HCT116 (cell line): ENCODE measurements at regions not wholly inside any gene's neighbourhood (a gene's known extent, or its start where the extent isn't known, plus 50 kb on each side); places are given as distances from the start of the nearest gene placed in this dataset.

ENCODE experiments used
- ATAC-seq: fragments of 200-7000 bp; cut with Tn5 transposase; 2 replicates; pipeline ENCODE4 v1.9.1; 2020; ENCODE audit warnings: mild to moderate bottlenecking, moderate library complexity
- BruUV-seq: library from RNA; stranded (reverse); fragments of 400-500 nt; replicated peaks from 2 replicates; lab custom pipeline; 2021; lab: Mats Ljungman, UMichigan
- CTCF ChIA-PET: fragments of 300-600 bp; sonication (Branson Sonifier 250); formaldehyde crosslinking; loops from one replicate; lab custom pipeline; 2021; ENCODE audit warnings: antibody characterized with exemption; lab: Charles Lee
- POLR2A ChIA-PET: fragments of 300-600, 350-600 bp; sonication (Branson Sonifier 250); formaldehyde crosslinking; loops from one replicate; lab custom pipeline; 2021; ENCODE audit warnings: antibody characterized with exemption; lab: Charles Lee
- RAD21 ChIA-PET, 2 experiments: fragments of 300-600 bp; sonication (Branson Sonifier 250); formaldehyde crosslinking; loops; one replicate each; lab custom pipeline; 2023; ENCODE audit warnings: low total read pairs in 2 of 2; ENCODE audit not compliant: uncharacterized antibody in 2 of 2, unreplicated experiment in 2 of 2, low non-redundant PET in 1 of 2; lab: Charles Lee
- DNase-seq: peaks from one replicate; pipeline ENCODE4 v3.0.0-alpha.2; 2010; ENCODE audit warnings: low read depth, low spot score
- H2AFZ ChIP-seq: fragments of 200-600 bp; shearing (Covaris generic), sonication (generic); 2 replicates; pipeline ENCODE4 v1.6.1; 2017; ENCODE audit warnings: low read depth, mixed run types, mixed read lengths, antibody characterized with exemption, low read length; ENCODE audit not compliant: poor library complexity, severe bottlenecking
- H3K27ac ChIP-seq: 2 replicates; pipeline ENCODE4 v1.5.1; 2012; ENCODE audit warnings: low read depth, low read length
- H3K27me3 ChIP-seq: fragments of 200-600 bp; sonication (generic); 2 replicates; pipeline ENCODE4 v1.6.1; 2016; ENCODE audit warnings: mixed run types, low read length, mixed read lengths; ENCODE audit not compliant: insufficient read depth
- H3K36me3 ChIP-seq, 2 experiments: fragments of 200-500 bp in 1 of 2; fragments of 200-600 bp in 1 of 2; sonication (Bioruptor generic) in 1 of 2; sonication (generic) in 1 of 2; 2 replicates each; pipeline versions ENCODE4 v1.5.1 to v1.6.1; 2014 to 2016; ENCODE audit warnings: low read length in 2 of 2, inconsistent platforms in 1 of 2, mixed read lengths in 1 of 2, mixed run types in 1 of 2; ENCODE audit not compliant: insufficient read depth in 2 of 2, control insufficient read depth in 1 of 2
- H3K4me1 ChIP-seq, 2 experiments: fragments of 200-600 bp in 1 of 2; sonication (generic) in 1 of 2; 2 replicates each; pipeline versions ENCODE4 v1.5.1 to v1.6.1; 2012 to 2017; ENCODE audit warnings: low read length in 2 of 2, inconsistent platforms in 1 of 2, mild to moderate bottlenecking in 1 of 2, mixed read lengths in 1 of 2, mixed run types in 1 of 2, moderate library complexity in 1 of 2; ENCODE audit not compliant: insufficient read depth in 2 of 2, control insufficient read depth in 1 of 2
- H3K4me2 ChIP-seq: fragments of 200-600 bp; sonication (generic); 2 replicates; pipeline ENCODE4 v1.6.1; 2017; ENCODE audit warnings: mixed run types, low read length, mixed read lengths
- H3K4me3 ChIP-seq, 2 experiments: fragments of 200-600 bp in 1 of 2; sonication (generic) in 1 of 2; replicated peaks in 1 of 2; 2 replicates each; pipeline ENCODE4 v1.5.1; 2011 to 2016; ENCODE audit warnings: low read length in 2 of 2, control low read depth in 1 of 2, low read depth in 1 of 2, mild to moderate bottlenecking in 1 of 2, mixed read lengths in 1 of 2, mixed run types in 1 of 2
- H3K79me2 ChIP-seq: fragments of 200-600 bp; sonication (generic); 2 replicates; pipeline ENCODE4 v1.6.1; 2017; ENCODE audit warnings: mild to moderate bottlenecking, mixed run types, low read length, moderate library complexity, mixed read lengths; ENCODE audit not compliant: insufficient read depth
- H3K9ac ChIP-seq: fragments of 200-600 bp; sonication (generic); 2 replicates; pipeline ENCODE4 v1.6.1; 2016; ENCODE audit warnings: low read length, mixed read lengths
- H3K9me2 ChIP-seq: fragments of 200-600 bp; sonication (generic), shearing (Covaris generic); 2 replicates; pipeline ENCODE4 v1.6.1; 2017; ENCODE audit warnings: mixed run types, mild to moderate bottlenecking, moderate library complexity; ENCODE audit not compliant: insufficient read depth
- H3K9me3 ChIP-seq, 2 experiments: fragments of 200-500 bp in 1 of 2; fragments of 200-600 bp in 1 of 2; sonication (Bioruptor generic) in 1 of 2; sonication (generic) in 1 of 2; 2 replicates each; pipeline ENCODE4 v1.6.1; 2014 to 2017; ENCODE audit warnings: low read length in 2 of 2, mixed read lengths in 2 of 2, inconsistent platforms in 1 of 2, low read depth in 1 of 2, mild to moderate bottlenecking in 1 of 2, mixed run types in 1 of 2, moderate library complexity in 1 of 2; ENCODE audit not compliant: control insufficient read depth in 1 of 2, insufficient read depth in 1 of 2
- H4K20me1 ChIP-seq: fragments of 200-600 bp; sonication (generic), shearing (Covaris generic); 2 replicates; pipeline ENCODE4 v1.6.1; 2017; ENCODE audit warnings: mixed run types, mild to moderate bottlenecking, moderate library complexity; ENCODE audit not compliant: insufficient read depth
- CBX3 ChIP-seq: IDR thresholded peaks from 2 replicates; pipeline ENCODE4 v1.6.1; 2012; ENCODE audit warnings: low read depth
- CEBPB ChIP-seq: IDR thresholded peaks from 2 replicates; pipeline ENCODE4 v1.6.1; 2012; ENCODE audit warnings: low read depth
- ELF1 ChIP-seq: IDR thresholded peaks from 2 replicates; pipeline ENCODE4 v1.6.1; 2012; ENCODE audit warnings: low read depth, borderline replicate concordance
- EZH2 ChIP-seq: fragments of 200-600 bp; sonication (generic); IDR thresholded peaks from 2 replicates; pipeline ENCODE4 v1.6.1; 2017; ENCODE audit warnings: antibody characterized with exemption, mixed run types
- POLR2AphosphoS5 ChIP-seq: IDR thresholded peaks from 2 replicates; pipeline ENCODE4 v1.6.1; 2011; ENCODE audit warnings: mild to moderate bottlenecking, low read depth, low read length, moderate library complexity
- RAD21 ChIP-seq: IDR thresholded peaks from 2 replicates; pipeline ENCODE4 v1.6.1; 2012; ENCODE audit warnings: low read depth, mild to moderate bottlenecking
- SRF ChIP-seq: IDR thresholded peaks from 2 replicates; pipeline ENCODE4 v1.6.1; 2012; ENCODE audit warnings: low read depth
- TCF7L2 ChIP-seq: IDR thresholded peaks from 2 replicates; pipeline ENCODE4 v1.7.0; 2011; ENCODE audit warnings: borderline replicate concordance, inconsistent platforms; ENCODE audit not compliant: insufficient read depth, insufficient read length; ENCODE audit errors: extremely low read depth
- YY1 ChIP-seq: IDR thresholded peaks from 2 replicates; pipeline ENCODE4 v1.6.1; 2011; ENCODE audit warnings: low read length, low read depth, moderate library complexity, mild to moderate bottlenecking; ENCODE audit not compliant: insufficient replicate concordance; ENCODE audit errors: extremely low read depth
- ZFX ChIP-seq: fragments of 450-650 bp; IDR thresholded peaks from 2 replicates; pipeline ENCODE4 v1.6.1; 2017
- intact Hi-C: fragments of 100-400 bp; cut with micrococcal nuclease; formaldehyde crosslinking; loops from 2 replicates; pipeline ENCODE4 v1.10.0; 2022
- TF ChIP-seq, protein P1 (sequence below): IDR thresholded peaks from 2 replicates; pipeline ENCODE4 v1.6.1; 2012

DNA sequence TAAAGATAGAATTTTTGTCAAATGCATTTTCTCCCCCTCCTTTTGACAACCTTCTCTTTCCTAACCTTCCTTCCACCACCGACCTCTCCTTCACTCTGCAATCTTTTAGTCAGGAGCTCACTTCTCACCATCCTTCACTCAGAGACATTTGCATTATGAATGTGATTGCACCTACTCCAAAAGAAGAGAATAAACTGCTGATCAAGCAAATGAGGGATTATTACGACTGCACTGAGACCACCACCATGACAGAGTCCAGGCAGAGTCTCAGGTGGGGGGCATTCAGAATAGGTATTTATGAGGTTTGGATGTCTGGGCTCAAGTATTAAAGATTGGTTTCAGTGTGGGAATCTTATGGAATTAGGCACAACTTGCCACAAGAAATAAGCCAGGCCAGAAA lies 483.9 kb downstream of the PTH2R start:
- Histone ChIP-seq H3K9me2 (no peaks in the 10 kb centered on the region), H3K79me2 (no peaks in the 10 kb centered on the region), H3K9me3 (no peaks in the 10 kb centered on the region), H3K4me1 (no peaks in the 10 kb centered on the region), H4K20me1 (no peaks in the 10 kb centered on the region), H3K9ac (no peak overlapping the region), H3K36me3 (no peaks in the 10 kb centered on the region), H3K27ac (no peak overlapping the region), H2AFZ (no peak overlapping the region), H3K4me3 (no peak overlapping the region), H3K27me3 (no peaks in the 10 kb centered on the region), H3K4me2 (no peak overlapping the region)
- CTCF ChIA-PET = no interaction called here
- POLR2A ChIA-PET = no interaction called here
- no peak for DNase-seq
- no TSS peak for BruUV-seq
- ATAC-seq = no peak
- intact Hi-C loops = no loop called here
- no peak for TF ChIP-seq CEBPB
- TF ChIP-seq, protein P1, sequence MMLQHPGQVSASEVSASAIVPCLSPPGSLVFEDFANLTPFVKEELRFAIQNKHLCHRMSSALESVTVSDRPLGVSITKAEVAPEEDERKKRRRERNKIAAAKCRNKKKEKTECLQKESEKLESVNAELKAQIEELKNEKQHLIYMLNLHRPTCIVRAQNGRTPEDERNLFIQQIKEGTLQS = no peak
- TF ChIP-seq POLR2AphosphoS5 = no peak
- RAD21 ChIA-PET = no interaction called here

DNA sequence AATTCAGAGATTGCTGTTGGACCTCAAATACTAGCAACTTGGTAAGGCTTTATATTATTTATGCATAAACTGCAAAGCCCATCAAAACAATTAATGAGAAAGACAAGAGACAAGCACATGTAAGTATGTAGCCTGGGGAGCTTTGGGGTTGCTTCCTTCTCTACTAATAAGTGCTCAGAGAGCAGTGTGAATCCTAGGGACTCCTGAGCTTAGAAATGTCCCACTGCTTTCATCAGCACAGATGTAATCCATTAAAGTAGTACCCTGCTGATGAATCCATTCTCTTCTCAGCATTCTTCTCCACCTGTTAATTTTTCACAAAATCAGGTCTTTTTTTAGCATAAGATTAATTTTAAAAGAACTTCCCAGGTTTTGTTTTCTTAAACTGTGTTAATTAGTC lies 485.6 kb downstream of the PTH2R start:
- H3K4me3 ChIP-seq = no peak overlapping the region
- no peaks in the 10 kb centered on the region for H3K4me1 ChIP-seq
- no peak overlapping the region for H3K9ac ChIP-seq
- intact Hi-C loops = no loop called here
- CTCF ChIA-PET = no interaction called here
- H4K20me1 ChIP-seq = no peaks in the 10 kb centered on the region
- H3K79me2 ChIP-seq = no peaks in the 10 kb centered on the region
- DNase-seq (no peak), ATAC-seq (no peak)
- POLR2A ChIA-PET = no interaction called here
- no peak overlapping the region for H2AFZ ChIP-seq
- BruUV-seq = no TSS peak
- no peak overlapping the region for H3K27ac ChIP-seq
- H3K4me2 ChIP-seq = no peak overlapping the region
- TF ChIP-seq SRF = no peak
- TF ChIP-seq ZFX = no peak
- no peak for TF ChIP-seq TCF7L2
- no peak for TF ChIP-seq CBX3
- TF ChIP-seq POLR2AphosphoS5 = no peak
- TF ChIP-seq YY1 = no peak
- no peak for TF ChIP-seq RAD21
- no peak for TF ChIP-seq ELF1
- TF ChIP-seq EZH2 = no peak
- no peak for TF ChIP-seq CEBPB
- H3K9me3 ChIP-seq = no peaks in the 10 kb centered on the region
- H3K36me3 ChIP-seq = no peaks in the 10 kb centered on the region
- RAD21 ChIA-PET = no interaction called here
- H3K27me3 ChIP-seq = no peaks in the 10 kb centered on the region
- no peaks in the 10 kb centered on the region for H3K9me2 ChIP-seq
